GM13977 (cell line): ENCODE measurements at regions not wholly inside any gene's neighbourhood (a gene's known extent, or its start where the extent isn't known, plus 50 kb on each side); places are given as distances from the start of the nearest gene placed in this dataset.
"Not testable (repeated sequence)": the region's sequence is repeated elsewhere in the genome, so short reads cannot be mapped to it uniquely, and the experiment has no call there.

Experiments used
- DNase-seq: peaks from one replicate; pipeline ENCODE4 v3.0.0; 2012; ENCODE audit warnings: low spot score
- in situ Hi-C: fragments of 300-500 bp; cut with MboI; formaldehyde crosslinking; loops from one replicate; pipeline ENCODE4 v1.12.0; 2022; ENCODE audit warnings: low sequenced_read_pairs, low pct_unique_long_range_greater_than_20kb, mixed read lengths, inconsistent platforms; ENCODE audit not compliant: unreplicated experiment
- TF ChIP-seq, protein P1 (sequence below): IDR thresholded peaks from 2 replicates; pipeline ENCODE4 v1.5.1; 2012; ENCODE audit warnings: mild to moderate bottlenecking, control low read depth; ENCODE audit not compliant: insufficient read depth; ENCODE audit errors: extremely low read depth, missing control alignments

GRCh38 chr10:114749014-114749413 is 72.6 kb upstream of the FHIP2A start:
- DNase-seq, result no peak
- in situ Hi-C loops, result no loop called here
- TF ChIP-seq, protein P1, sequence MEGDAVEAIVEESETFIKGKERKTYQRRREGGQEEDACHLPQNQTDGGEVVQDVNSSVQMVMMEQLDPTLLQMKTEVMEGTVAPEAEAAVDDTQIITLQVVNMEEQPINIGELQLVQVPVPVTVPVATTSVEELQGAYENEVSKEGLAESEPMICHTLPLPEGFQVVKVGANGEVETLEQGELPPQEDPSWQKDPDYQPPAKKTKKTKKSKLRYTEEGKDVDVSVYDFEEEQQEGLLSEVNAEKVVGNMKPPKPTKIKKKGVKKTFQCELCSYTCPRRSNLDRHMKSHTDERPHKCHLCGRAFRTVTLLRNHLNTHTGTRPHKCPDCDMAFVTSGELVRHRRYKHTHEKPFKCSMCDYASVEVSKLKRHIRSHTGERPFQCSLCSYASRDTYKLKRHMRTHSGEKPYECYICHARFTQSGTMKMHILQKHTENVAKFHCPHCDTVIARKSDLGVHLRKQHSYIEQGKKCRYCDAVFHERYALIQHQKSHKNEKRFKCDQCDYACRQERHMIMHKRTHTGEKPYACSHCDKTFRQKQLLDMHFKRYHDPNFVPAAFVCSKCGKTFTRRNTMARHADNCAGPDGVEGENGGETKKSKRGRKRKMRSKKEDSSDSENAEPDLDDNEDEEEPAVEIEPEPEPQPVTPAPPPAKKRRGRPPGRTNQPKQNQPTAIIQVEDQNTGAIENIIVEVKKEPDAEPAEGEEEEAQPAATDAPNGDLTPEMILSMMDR, result no peak

GRCh38 chr10:114749510-114749909 is 72.1 kb upstream of the FHIP2A start:
- TF ChIP-seq, protein P1, result no peak
- in situ Hi-C loops, result no loop called here
- DNase-seq, result no peak

DNA sequence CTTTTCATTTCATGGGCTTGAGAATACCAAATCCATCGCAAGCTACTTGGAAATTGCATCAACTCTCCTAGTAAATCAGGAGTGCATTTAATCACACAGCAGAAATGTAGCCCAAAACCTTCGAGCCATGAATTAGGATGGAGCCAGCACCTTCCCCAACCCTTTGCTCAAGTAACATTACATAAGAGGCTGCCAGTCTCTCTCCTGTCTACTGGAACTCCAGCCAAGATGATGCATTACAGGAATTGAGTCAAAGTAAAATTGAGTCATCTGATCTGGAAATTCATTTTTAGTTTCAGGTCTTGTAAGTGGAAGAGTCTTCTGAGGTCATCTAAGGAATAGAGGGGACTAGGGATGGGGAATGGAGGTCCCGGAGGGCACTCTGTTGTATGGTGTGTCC is 69.7 kb upstream of the FHIP2A start:
- no peak for DNase-seq
- TF ChIP-seq, protein P1, result no peak
- in situ Hi-C loops, result no loop called here

DNA sequence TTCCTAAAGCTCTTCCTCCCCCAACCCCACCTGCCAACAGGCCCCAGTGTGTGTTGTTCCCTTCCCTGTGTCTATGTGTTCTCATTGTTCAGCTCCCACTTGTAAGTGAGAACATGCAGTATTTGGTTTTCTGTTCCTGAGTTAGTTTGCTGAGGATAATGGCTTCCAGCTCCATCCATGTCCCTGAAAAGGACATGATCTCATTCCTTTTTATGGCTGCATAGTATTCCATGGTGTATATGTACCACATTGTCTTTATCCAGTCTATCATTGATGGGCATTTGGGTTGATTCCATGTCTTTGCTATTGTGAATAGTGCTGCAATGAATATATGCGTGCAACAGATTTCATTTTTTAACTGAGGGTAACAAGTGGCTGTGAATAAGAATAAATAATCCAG is 69.0 kb upstream of the FHIP2A start:
- in situ Hi-C loops, DNase-seq: not testable (repeated sequence)

DNA sequence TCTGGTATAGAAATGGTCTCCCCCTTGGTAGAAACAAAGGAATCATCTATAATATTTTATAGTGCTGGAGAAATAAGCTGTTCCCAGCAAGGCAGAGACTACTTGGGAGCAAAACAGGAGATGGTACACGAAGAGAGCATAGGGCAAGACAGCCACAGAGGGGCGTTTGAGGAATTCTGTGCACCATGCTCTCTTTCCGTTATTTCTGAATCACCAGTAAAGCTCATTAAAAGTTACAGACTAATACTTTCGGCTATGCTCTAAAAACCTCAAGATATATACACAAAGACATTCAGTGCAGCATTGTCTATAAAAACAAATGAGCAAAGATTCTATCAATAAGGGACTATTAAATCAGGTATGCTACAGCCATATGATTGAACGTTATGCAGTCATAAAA is 68.5 kb upstream of the FHIP2A start:
- TF ChIP-seq, protein P1, result no peak
- no peak for DNase-seq
- in situ Hi-C loops, result no loop called here

DNA sequence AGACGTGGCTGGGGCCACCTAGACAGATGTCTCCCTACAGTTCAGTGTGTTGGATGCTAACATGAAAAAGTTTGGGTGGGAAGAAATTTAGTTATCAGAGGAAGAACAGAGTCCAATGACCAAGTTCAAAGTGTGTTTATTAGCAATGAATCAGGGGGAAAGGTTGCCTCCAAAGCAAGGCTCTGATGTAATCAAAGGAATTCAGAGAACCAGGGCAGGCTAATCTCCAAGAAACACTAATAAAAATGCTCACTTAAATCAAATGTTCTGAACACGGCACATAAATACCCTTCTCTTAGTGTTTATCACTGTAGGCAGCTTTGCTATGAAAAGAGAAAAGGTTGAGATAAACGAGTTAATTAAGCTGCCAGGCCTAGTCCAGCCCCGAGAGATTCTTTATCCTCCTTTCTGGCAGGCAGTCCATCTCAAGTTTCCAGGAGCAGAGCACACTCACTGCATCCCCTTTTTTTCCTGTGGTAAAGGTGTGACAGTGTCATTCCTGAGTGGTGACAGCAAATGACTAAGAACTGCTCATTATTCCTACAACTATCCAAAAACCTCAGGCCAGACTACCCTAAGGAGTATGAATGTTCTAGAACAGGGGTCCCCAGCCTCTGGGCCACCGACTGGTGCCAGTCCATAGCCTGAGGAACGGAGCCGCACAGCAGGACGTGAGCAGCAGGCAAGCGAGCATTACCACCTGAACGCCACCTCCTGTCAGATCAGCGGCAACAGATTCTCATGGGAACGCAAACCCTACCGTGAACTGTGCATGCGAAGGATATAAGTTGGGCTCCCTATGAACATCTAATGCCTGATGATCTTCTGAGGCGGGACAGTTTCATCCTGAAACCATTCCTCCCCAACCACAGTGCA is 66.9 kb upstream of the FHIP2A start:
- TF ChIP-seq, protein P1, result no peak
- DNase-seq, result no peak
- in situ Hi-C loops, result no loop called here

GRCh38 chr10:114755537-114755936 is 66.0 kb upstream of the FHIP2A start:
- no peak for DNase-seq
- TF ChIP-seq, protein P1, result no peak
- in situ Hi-C loops, result no loop called here
